ENCODE measurements at regions not wholly inside any gene's neighbourhood (a gene's known extent, or its start where the extent isn't known, plus 50 kb on each side); places are given as distances from the start of the nearest gene placed in this dataset.

- Histone ChIP-seq H3K36me3 (ENCODE audit: insufficient read depth in 1 of 2, low read depth in 1 of 2) (no peaks in the 10 kb centered on the region), H3K4me1 (no peaks in the 10 kb centered on the region), H3K27ac (no peak overlapping the region), H3K27me3 (ENCODE audit: insufficient read depth in 3 of 3, low read length in 2 of 3) (no peaks in the 10 kb centered on the region), H3K4me3 (no peak overlapping the region), H3K9me3 (no peaks in the 10 kb centered on the region)
- 68 to 75% (median 70%) methylated on average over 5 of the region's 5 CpGs for WGBS, 3 donors
- intact Hi-C loops (cut with DNase I): loop anchor here in 1 of 2 donors (5.0 kb wide), 1 partner anchor 512 kb away; no protein-coding TSS in a partner anchor
- DNase-seq: no peak
- no peak for ATAC-seq
- TF ChIP-seq CTCF (IDR thresholded peaks at IDR 0.05): peak; percentile 55
Observed at GRCh38 chr7:85554236-85555178, 367.7 kb upstream of the SEMA3D start.

- WGBS, 3 donors: 84 to 91% (median 88%) methylated on average over 3 of the region's 3 CpGs
- intact Hi-C loops (cut with DNase I): no loop called here
- no peaks in the 10 kb centered on the region for H3K9me3 ChIP-seq
- no peak overlapping the region for H3K4me3 ChIP-seq
- H3K4me1 ChIP-seq: no peaks in the 10 kb centered on the region
- ATAC-seq (no peak), DNase-seq (no peak)
- H3K36me3 ChIP-seq (ENCODE audit: insufficient read depth in 1 of 2, low read depth in 1 of 2): no peaks in the 10 kb centered on the region
- H3K27me3 ChIP-seq (ENCODE audit: insufficient read depth in 3 of 3, low read length in 2 of 3): no peaks in the 10 kb centered on the region
- no peak overlapping the region for H3K27ac ChIP-seq
- TF ChIP-seq CTCF (IDR thresholded peaks at IDR 0.05): no peak
Observed at GRCh38 chr7:85535974-85536729, 349.3 kb upstream of the SEMA3D start.

- WGBS, 3 donors: 44 to 53% (median 53%) methylated on average over 4 of the region's 4 CpGs
- intact Hi-C loops (cut with DNase I): no loop called here
- no peaks in the 10 kb centered on the region for H3K36me3 ChIP-seq (ENCODE audit: insufficient read depth in 1 of 2, low read depth in 1 of 2)
- ATAC-seq (no peak), DNase-seq (no peak)
- no peak for TF ChIP-seq CTCF (IDR thresholded peaks at IDR 0.05)
- no peaks in the 10 kb centered on the region for H3K4me1 ChIP-seq
- H3K4me3 ChIP-seq: no peak overlapping the region
- H3K27me3 ChIP-seq (ENCODE audit: insufficient read depth in 3 of 3, low read length in 2 of 3): no peaks in the 10 kb centered on the region
- H3K27ac ChIP-seq: no peak overlapping the region
- no peaks in the 10 kb centered on the region for H3K9me3 ChIP-seq
Observed at GRCh38 chr7:85529831-85530230, 343.0 kb upstream of the SEMA3D start.

- DNase-seq (no peak), ATAC-seq (no peak)
- 33 to 55% (median 49%) methylated on average over 3 of the region's 3 CpGs for WGBS, 3 donors
- H3K27me3 ChIP-seq (ENCODE audit: insufficient read depth in 3 of 3, low read length in 2 of 3): no peaks in the 10 kb centered on the region
- H3K9me3 ChIP-seq: no peaks in the 10 kb centered on the region
- intact Hi-C loops (cut with DNase I): no loop called here
- no peaks in the 10 kb centered on the region for H3K36me3 ChIP-seq (ENCODE audit: insufficient read depth in 1 of 2, low read depth in 1 of 2)
- H3K4me1 ChIP-seq: no peaks in the 10 kb centered on the region
- no peak for TF ChIP-seq CTCF (IDR thresholded peaks at IDR 0.05)
- no peak overlapping the region for H3K27ac ChIP-seq
- no peak overlapping the region for H3K4me3 ChIP-seq
Observed at GRCh38 chr7:85529201-85529600, 342.3 kb upstream of the SEMA3D start.

Measured in psoas muscle (tissue), 7 donors.